HepG2 (cell line): ENCODE measurements at regions not wholly inside any gene's neighbourhood (a gene's known extent, or its start where the extent isn't known, plus 50 kb on each side); places are given as distances from the start of the nearest gene placed in this dataset.
A peak's percentile ranks its signal among the peaks of the same experiment; 100 is the strongest.

Experiments
- ARNTL ChIP-seq: sonication (generic); formaldehyde crosslinking; IDR thresholded peaks from 2 replicates; pipeline ENCODE4 v1.4.0; 2020; ENCODE audit warnings: mild to moderate bottlenecking, missing genetic modification reagents
- CEBPB ChIP-seq: IDR thresholded peaks from 2 replicates; pipeline ENCODE4 v1.6.1; 2011; ENCODE audit warnings: low read depth, low read length, improper control_type of control experiment, borderline replicate concordance
- DPF2 ChIP-seq: sonication (generic); formaldehyde crosslinking; IDR thresholded peaks from 2 replicates; pipeline ENCODE4 v1.4.0; 2020; ENCODE audit warnings: mild to moderate bottlenecking, low read depth, missing genetic modification reagents, borderline replicate concordance
- EED ChIP-seq: sonication (generic); formaldehyde crosslinking; IDR thresholded peaks from 2 replicates; pipeline ENCODE4 v1.5.0; 2020; ENCODE audit warnings: mild to moderate bottlenecking, missing genetic modification reagents
- GATAD1 ChIP-seq: IDR thresholded peaks from 2 replicates; pipeline ENCODE4 v1.6.1; 2016; ENCODE audit warnings: missing genetic modification reagents, missing compliant biosample characterization
- KDM2A ChIP-seq: sonication (generic); formaldehyde crosslinking; IDR thresholded peaks from 2 replicates; pipeline ENCODE4 v1.4.0; 2020; ENCODE audit warnings: low read depth, missing genetic modification reagents, borderline replicate concordance
- RORA ChIP-seq: sonication (generic); formaldehyde crosslinking; IDR thresholded peaks from 2 replicates; pipeline ENCODE4 v1.5.0; 2020; ENCODE audit warnings: mild to moderate bottlenecking, missing genetic modification reagents, moderate library complexity
- SYNCRIP ChIP-seq: fragments of 200-400 bp; formaldehyde crosslinking; IDR thresholded peaks from 2 replicates; pipeline ENCODE4 v1.6.1; 2018; ENCODE audit warnings: mild to moderate bottlenecking, low read depth, low read length; ENCODE audit not compliant: insufficient read depth
- TBL1XR1 ChIP-seq: fragments of 150-350 bp; IDR thresholded peaks from 2 replicates; pipeline ENCODE4 v1.6.1; 2014; ENCODE audit warnings: borderline replicate concordance, low read length; ENCODE audit not compliant: partially characterized antibody
- U2AF2 ChIP-seq: fragments of 200-400 bp; formaldehyde crosslinking; IDR thresholded peaks from 2 replicates; pipeline ENCODE4 v1.6.1; 2017; ENCODE audit warnings: low read depth, mild to moderate bottlenecking, low read length
- ZFP36 ChIP-seq: fragments of 150-350 bp; IDR thresholded peaks from 2 replicates; pipeline ENCODE4 v1.6.1; 2018; ENCODE audit warnings: borderline replicate concordance, low read length, low read depth; ENCODE audit not compliant: partially characterized antibody
- ZKSCAN5 ChIP-seq: sonication (generic); formaldehyde crosslinking; IDR thresholded peaks from 2 replicates; pipeline ENCODE4 v1.5.1; 2020; ENCODE audit warnings: mild to moderate bottlenecking, missing genetic modification reagents
- ZNF136 ChIP-seq: sonication (generic); formaldehyde crosslinking; IDR thresholded peaks from 2 replicates; pipeline ENCODE4 v1.8.1; 2022; ENCODE audit warnings: low read depth, mild to moderate bottlenecking, moderate library complexity, missing genetic modification reagents
- ZNF350 ChIP-seq: sonication (generic); formaldehyde crosslinking; IDR thresholded peaks from 2 replicates; pipeline ENCODE4 v1.4.0; 2020; ENCODE audit warnings: mild to moderate bottlenecking, low read depth, missing genetic modification reagents, borderline replicate concordance
- ZNF773 ChIP-seq: sonication (generic); formaldehyde crosslinking; IDR thresholded peaks from 2 replicates; pipeline ENCODE4 v1.4.0; 2020; ENCODE audit warnings: missing genetic modification reagents, borderline replicate concordance
- TF ChIP-seq, protein P1 (sequence below): sonication (generic); formaldehyde crosslinking; IDR thresholded peaks from 2 replicates; pipeline ENCODE4 v1.5.0; 2020; ENCODE audit warnings: mild to moderate bottlenecking, missing genetic modification reagents
- TF ChIP-seq, protein P2 (sequence below): sonication (generic); formaldehyde crosslinking; IDR thresholded peaks from 2 replicates; pipeline ENCODE4 v1.8.0; 2022; ENCODE audit warnings: mild to moderate bottlenecking, missing genetic modification reagents; ENCODE audit not compliant: insufficient replicate concordance
- TF ChIP-seq, protein P3 (sequence below): sonication (generic); formaldehyde crosslinking; IDR thresholded peaks from 2 replicates; pipeline ENCODE4 v1.4.0; 2020; ENCODE audit warnings: missing genetic modification reagents
- TF ChIP-seq, protein P4 (sequence below): sonication (generic); formaldehyde crosslinking; IDR thresholded peaks from 2 replicates; pipeline ENCODE4 v1.5.0; 2020; ENCODE audit warnings: mild to moderate bottlenecking, missing genetic modification reagents
- TF ChIP-seq, protein P5 (sequence below): sonication (generic); formaldehyde crosslinking; IDR thresholded peaks from 2 replicates; pipeline ENCODE4 v1.4.0; 2020; ENCODE audit warnings: missing genetic modification reagents

DNA sequence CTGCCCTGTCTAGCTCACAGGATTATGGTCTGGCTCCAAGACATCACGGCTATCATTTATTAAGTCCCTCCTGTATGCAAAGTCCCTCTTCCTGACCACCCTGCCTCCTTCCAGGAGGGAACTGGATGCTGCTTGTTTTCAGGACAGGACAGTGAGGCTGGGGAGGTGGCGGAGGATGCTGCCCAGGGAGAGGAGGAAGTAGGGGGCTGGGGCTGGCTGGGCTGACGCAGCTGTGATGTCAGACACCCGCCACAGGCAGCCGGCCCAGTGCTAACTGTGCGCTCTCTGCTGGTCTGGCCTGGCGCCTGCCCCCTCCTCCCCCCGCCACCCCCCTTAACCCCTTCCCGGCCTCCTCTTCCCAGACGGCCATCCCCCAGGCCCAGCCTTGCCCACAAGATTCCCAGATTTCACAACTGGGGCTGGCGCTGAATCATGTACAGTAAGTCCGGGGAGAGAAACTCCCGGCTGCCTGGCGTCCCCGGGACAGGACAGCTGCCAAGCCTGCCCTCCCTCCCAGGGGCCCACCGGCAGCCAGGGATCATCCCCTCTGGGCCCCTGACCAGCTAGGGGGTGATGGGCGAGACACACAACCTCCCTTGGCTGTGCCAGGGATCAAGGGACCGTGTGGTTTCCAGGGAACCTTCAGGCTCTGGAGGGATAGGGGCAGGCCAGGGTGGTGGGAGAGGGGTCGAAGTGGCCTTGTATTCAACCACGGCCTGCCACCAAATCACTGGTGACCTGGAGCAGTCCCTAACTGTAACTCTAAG lies 118.1 kb downstream of the CEBPB start (continued):
- TF ChIP-seq ZNF350 (CRISPR knock-in tag): peak; percentile 76; the same call in 1 of the 2 replicates
- TF ChIP-seq, protein P1, sequence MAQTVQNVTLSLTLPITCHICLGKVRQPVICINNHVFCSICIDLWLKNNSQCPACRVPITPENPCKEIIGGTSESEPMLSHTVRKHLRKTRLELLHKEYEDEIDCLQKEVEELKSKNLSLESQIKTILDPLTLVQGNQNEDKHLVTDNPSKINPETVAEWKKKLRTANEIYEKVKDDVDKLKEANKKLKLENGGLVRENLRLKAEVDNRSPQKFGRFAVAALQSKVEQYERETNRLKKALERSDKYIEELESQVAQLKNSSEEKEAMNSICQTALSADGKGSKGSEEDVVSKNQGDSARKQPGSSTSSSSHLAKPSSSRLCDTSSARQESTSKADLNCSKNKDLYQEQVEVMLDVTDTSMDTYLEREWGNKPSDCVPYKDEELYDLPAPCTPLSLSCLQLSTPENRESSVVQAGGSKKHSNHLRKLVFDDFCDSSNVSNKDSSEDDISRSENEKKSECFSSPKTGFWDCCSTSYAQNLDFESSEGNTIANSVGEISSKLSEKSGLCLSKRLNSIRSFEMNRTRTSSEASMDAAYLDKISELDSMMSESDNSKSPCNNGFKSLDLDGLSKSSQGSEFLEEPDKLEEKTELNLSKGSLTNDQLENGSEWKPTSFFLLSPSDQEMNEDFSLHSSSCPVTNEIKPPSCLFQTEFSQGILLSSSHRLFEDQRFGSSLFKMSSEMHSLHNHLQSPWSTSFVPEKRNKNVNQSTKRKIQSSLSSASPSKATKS (CRISPR knock-in tag): no peak
- peak; percentile 87 for TF ChIP-seq KDM2A
- peak; percentile 69 for TF ChIP-seq TBL1XR1
- TF ChIP-seq DPF2 (CRISPR knock-in tag): peak; percentile 6; the same call in 1 of the 2 replicates
- no peak; the same call in 1 of the 2 replicates for TF ChIP-seq ARNTL (CRISPR knock-in tag)
- TF ChIP-seq GATAD1 (CRISPR knock-in tag): peak; percentile 66; the same call in 1 of the 2 replicates
- no peak for TF ChIP-seq ZNF136 (CRISPR knock-in tag)
- TF ChIP-seq U2AF2: no peak
- TF ChIP-seq ZNF773 (CRISPR knock-in tag): peak; percentile 17; the same call in 1 of the 2 replicates
- no peak for TF ChIP-seq SYNCRIP
- TF ChIP-seq CEBPB: peak; percentile 95
- TF ChIP-seq, protein P2, sequence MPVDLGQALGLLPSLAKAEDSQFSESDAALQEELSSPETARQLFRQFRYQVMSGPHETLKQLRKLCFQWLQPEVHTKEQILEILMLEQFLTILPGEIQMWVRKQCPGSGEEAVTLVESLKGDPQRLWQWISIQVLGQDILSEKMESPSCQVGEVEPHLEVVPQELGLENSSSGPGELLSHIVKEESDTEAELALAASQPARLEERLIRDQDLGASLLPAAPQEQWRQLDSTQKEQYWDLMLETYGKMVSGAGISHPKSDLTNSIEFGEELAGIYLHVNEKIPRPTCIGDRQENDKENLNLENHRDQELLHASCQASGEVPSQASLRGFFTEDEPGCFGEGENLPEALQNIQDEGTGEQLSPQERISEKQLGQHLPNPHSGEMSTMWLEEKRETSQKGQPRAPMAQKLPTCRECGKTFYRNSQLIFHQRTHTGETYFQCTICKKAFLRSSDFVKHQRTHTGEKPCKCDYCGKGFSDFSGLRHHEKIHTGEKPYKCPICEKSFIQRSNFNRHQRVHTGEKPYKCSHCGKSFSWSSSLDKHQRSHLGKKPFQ (CRISPR knock-in tag): no peak
- TF ChIP-seq, protein P3, sequence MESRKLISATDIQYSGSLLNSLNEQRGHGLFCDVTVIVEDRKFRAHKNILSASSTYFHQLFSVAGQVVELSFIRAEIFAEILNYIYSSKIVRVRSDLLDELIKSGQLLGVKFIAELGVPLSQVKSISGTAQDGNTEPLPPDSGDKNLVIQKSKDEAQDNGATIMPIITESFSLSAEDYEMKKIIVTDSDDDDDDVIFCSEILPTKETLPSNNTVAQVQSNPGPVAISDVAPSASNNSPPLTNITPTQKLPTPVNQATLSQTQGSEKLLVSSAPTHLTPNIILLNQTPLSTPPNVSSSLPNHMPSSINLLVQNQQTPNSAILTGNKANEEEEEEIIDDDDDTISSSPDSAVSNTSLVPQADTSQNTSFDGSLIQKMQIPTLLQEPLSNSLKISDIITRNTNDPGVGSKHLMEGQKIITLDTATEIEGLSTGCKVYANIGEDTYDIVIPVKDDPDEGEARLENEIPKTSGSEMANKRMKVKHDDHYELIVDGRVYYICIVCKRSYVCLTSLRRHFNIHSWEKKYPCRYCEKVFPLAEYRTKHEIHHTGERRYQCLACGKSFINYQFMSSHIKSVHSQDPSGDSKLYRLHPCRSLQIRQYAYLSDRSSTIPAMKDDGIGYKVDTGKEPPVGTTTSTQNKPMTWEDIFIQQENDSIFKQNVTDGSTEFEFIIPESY (CRISPR knock-in tag): peak; percentile 27
- TF ChIP-seq, protein P4, sequence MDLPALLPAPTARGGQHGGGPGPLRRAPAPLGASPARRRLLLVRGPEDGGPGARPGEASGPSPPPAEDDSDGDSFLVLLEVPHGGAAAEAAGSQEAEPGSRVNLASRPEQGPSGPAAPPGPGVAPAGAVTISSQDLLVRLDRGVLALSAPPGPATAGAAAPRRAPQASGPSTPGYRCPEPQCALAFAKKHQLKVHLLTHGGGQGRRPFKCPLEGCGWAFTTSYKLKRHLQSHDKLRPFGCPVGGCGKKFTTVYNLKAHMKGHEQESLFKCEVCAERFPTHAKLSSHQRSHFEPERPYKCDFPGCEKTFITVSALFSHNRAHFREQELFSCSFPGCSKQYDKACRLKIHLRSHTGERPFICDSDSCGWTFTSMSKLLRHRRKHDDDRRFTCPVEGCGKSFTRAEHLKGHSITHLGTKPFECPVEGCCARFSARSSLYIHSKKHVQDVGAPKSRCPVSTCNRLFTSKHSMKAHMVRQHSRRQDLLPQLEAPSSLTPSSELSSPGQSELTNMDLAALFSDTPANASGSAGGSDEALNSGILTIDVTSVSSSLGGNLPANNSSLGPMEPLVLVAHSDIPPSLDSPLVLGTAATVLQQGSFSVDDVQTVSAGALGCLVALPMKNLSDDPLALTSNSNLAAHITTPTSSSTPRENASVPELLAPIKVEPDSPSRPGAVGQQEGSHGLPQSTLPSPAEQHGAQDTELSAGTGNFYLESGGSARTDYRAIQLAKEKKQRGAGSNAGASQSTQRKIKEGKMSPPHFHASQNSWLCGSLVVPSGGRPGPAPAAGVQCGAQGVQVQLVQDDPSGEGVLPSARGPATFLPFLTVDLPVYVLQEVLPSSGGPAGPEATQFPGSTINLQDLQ (CRISPR knock-in tag): 0 out of 2 replicates have a peak, but pooled peaks have one; percentile 74
- no peak for TF ChIP-seq ZKSCAN5 (CRISPR knock-in tag)
- TF ChIP-seq EED (CRISPR knock-in tag): no peak; the same call in 1 of the 2 replicates
- TF ChIP-seq, protein P5, sequence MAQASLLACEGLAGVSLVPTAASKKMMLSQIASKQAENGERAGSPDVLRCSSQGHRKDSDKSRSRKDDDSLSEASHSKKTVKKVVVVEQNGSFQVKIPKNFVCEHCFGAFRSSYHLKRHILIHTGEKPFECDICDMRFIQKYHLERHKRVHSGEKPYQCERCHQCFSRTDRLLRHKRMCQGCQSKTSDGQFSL (CRISPR knock-in tag): no peak; the same call in 1 of the 2 replicates
- no peak for TF ChIP-seq RORA (CRISPR knock-in tag)
- no peak for TF ChIP-seq ZFP36
